IMR-90 (cell line): ENCODE measurements at regions not wholly inside any gene's neighbourhood (a gene's known extent, or its start where the extent isn't known, plus 50 kb on each side); places are given as distances from the start of the nearest gene placed in this dataset.
"Not testable (repeated sequence)": the region's sequence is repeated elsewhere in the genome, so short reads cannot be mapped to it uniquely, and the experiment has no call there.

Experiments used
- ATAC-seq: fragments of 200-7000 bp; cut with Tn5 transposase; 2 replicates; pipeline ENCODE4 v1.9.1; 2020; ENCODE audit warnings: low read depth, mild to moderate bottlenecking, moderate library complexity
- BruUV-seq: library from RNA; stranded (reverse); fragments of 400-500 nt; replicated peaks from 2 replicates; lab custom pipeline; 2021; lab: Mats Ljungman, UMichigan
- CTCF ChIA-PET: fragments of 300-600 bp; formaldehyde crosslinking; extraction: SDS; loops from one replicate; lab custom pipeline; 2021; ENCODE audit warnings: antibody characterized with exemption; lab: Yijun Ruan, JAX
- POLR2A ChIA-PET: fragments of 300-600 bp; sonication (Branson Sonifier 250); formaldehyde crosslinking; loops from one replicate; lab custom pipeline; 2022; ENCODE audit warnings: antibody characterized with exemption; ENCODE audit not compliant: unreplicated experiment; lab: Charles Lee
- DNase-seq: peaks from one replicate; pipeline ENCODE4 v3.0.0; 2013
- H2AFZ ChIP-seq: replicated peaks from 2 replicates; pipeline ENCODE3; 2013; ENCODE audit warnings: low read length, mild to moderate bottlenecking; ENCODE audit not compliant: poor library complexity
- H2AK5ac ChIP-seq: 2 replicates; pipeline ENCODE4 v1.6.1; 2013; ENCODE audit warnings: low read depth, low read length, inconsistent platforms
- H2AK9ac ChIP-seq: replicated peaks from 2 replicates; pipeline ENCODE3; 2013; ENCODE audit warnings: mild to moderate bottlenecking, low read depth, low read length, moderate library complexity; ENCODE audit not compliant: poor library complexity
- H2BK120ac ChIP-seq: 2 replicates; pipeline ENCODE4 v1.6.1; 2013; ENCODE audit warnings: low read depth, low read length, inconsistent platforms
- H2BK15ac ChIP-seq: 3 replicates; pipeline ENCODE4 v1.6.1; 2013; ENCODE audit warnings: low read depth, low read length, inconsistent platforms
- H2BK20ac ChIP-seq: 2 replicates; pipeline ENCODE4 v1.6.1; 2013; ENCODE audit warnings: low read depth, mild to moderate bottlenecking, inconsistent platforms, low read length, moderate library complexity
- H2BK5ac ChIP-seq: 2 replicates; pipeline ENCODE4 v1.6.1; 2013; ENCODE audit warnings: mild to moderate bottlenecking, low read depth, low read length, inconsistent platforms; ENCODE audit not compliant: poor library complexity, severe bottlenecking
- H3K14ac ChIP-seq: replicated peaks from 2 replicates; pipeline ENCODE4 v1.6.1; 2013; ENCODE audit warnings: low read depth, low read length, inconsistent platforms
- H3K18ac ChIP-seq: 2 replicates; pipeline ENCODE4 v1.6.1; 2013; ENCODE audit warnings: low read depth, low read length, control low read depth
- H3K23ac ChIP-seq: 2 replicates; pipeline ENCODE4 v1.6.1; 2013; ENCODE audit warnings: low read depth, low read length, inconsistent platforms
- H3K27ac ChIP-seq: 2 replicates; pipeline ENCODE4 v1.5.1; 2013; ENCODE audit warnings: mild to moderate bottlenecking, control low read depth, low read length; ENCODE audit not compliant: insufficient read depth
- H3K27me3 ChIP-seq: 2 replicates; pipeline ENCODE4 v1.6.1; 2013; ENCODE audit warnings: low read length; ENCODE audit not compliant: control insufficient read depth, insufficient read depth
- H3K36me3 ChIP-seq: 2 replicates; pipeline ENCODE4 v1.6.1; 2013; ENCODE audit warnings: low read length, mixed read lengths; ENCODE audit not compliant: control insufficient read depth, insufficient read depth
- H3K4ac ChIP-seq: 2 replicates; pipeline ENCODE4 v1.6.1; 2013; ENCODE audit warnings: low read depth, low read length, inconsistent platforms
- H3K4me1 ChIP-seq: 2 replicates; pipeline ENCODE4 v1.6.1; 2013; ENCODE audit warnings: low read length, mixed read lengths; ENCODE audit not compliant: control insufficient read depth, insufficient read depth
- H3K4me2 ChIP-seq: 2 replicates; pipeline ENCODE4 v1.6.1; 2013; ENCODE audit warnings: low read depth, mild to moderate bottlenecking, control low read depth, low read length, moderate library complexity
- H3K4me3 ChIP-seq: 2 replicates; pipeline ENCODE4 v1.5.1; 2013; ENCODE audit warnings: low read depth, mild to moderate bottlenecking, control low read depth, low read length, moderate library complexity; ENCODE audit not compliant: insufficient read depth
- H3K56ac ChIP-seq: 2 replicates; pipeline ENCODE4 v1.6.1; 2013; ENCODE audit warnings: low read length, inconsistent platforms; ENCODE audit not compliant: insufficient read depth; ENCODE audit errors: extremely low read depth
- H3K79me1 ChIP-seq, 2 experiments: 2 replicates each; pipeline ENCODE4 v1.6.1; 2013; ENCODE audit warnings: low read length in 2 of 2, inconsistent platforms in 1 of 2, low read depth in 1 of 2
- H3K9ac ChIP-seq: 2 replicates; pipeline ENCODE4 v1.6.1; 2013; ENCODE audit warnings: low read depth, low read length, control low read depth
- H3K9me1 ChIP-seq: 2 replicates; pipeline ENCODE4 v1.6.1; 2013; ENCODE audit warnings: low read length, inconsistent platforms; ENCODE audit not compliant: insufficient read depth
- H3K9me3 ChIP-seq: 2 replicates; pipeline ENCODE4 v1.6.1; 2013; ENCODE audit warnings: low read length; ENCODE audit not compliant: control insufficient read depth, insufficient read depth
- H4K20me1 ChIP-seq: 2 replicates; pipeline ENCODE4 v1.6.1; 2013; ENCODE audit warnings: low read length, inconsistent platforms; ENCODE audit not compliant: insufficient read depth
- H4K5ac ChIP-seq: 2 replicates; pipeline ENCODE4 v1.6.1; 2013; ENCODE audit warnings: mild to moderate bottlenecking, low read depth, low read length, control low read depth
- H4K8ac ChIP-seq, 2 experiments: 2 replicates each; pipeline ENCODE4 v1.6.1; 2013; ENCODE audit warnings: low read depth in 2 of 2, low read length in 2 of 2, control low read depth in 1 of 2, inconsistent platforms in 1 of 2
- H4K91ac ChIP-seq: 2 replicates; pipeline ENCODE4 v1.6.1; 2013; ENCODE audit warnings: low read depth, low read length, inconsistent platforms; ENCODE audit not compliant: insufficient read depth
- WGBS, 2 experiments: methylation state at CpG; one replicate each; pipeline versions ENCODE4 v1.1.5 to v1.1.7; 2013; ENCODE audit warnings: missing lambda C conversion rate in 2 of 2; ENCODE audit not compliant: insufficient read length in 1 of 2; ENCODE audit errors: extremely low coverage in 2 of 2; 5-methylcytosine and 5-hydroxymethylcytosine counted together
- dilution Hi-C: fragments of 300-500 bp; cut with HindIII; formaldehyde crosslinking; loops from one replicate; pipeline ENCODE4 v1.14.3; 2018; ENCODE audit warnings: low sequenced_read_pairs; ENCODE audit not compliant: unreplicated experiment
- in situ Hi-C: fragments of 300-500 bp; cut with MboI; formaldehyde crosslinking; loops from 3 replicates; pipeline ENCODE4 v1.14.3; 2019; ENCODE audit warnings: low sequenced_read_pairs, inconsistent platforms, mixed read lengths
- intact Hi-C: fragments of 100-400 bp; cut with micrococcal nuclease; formaldehyde crosslinking; loops from 2 replicates; pipeline ENCODE4 v1.10.0; 2022

DNA sequence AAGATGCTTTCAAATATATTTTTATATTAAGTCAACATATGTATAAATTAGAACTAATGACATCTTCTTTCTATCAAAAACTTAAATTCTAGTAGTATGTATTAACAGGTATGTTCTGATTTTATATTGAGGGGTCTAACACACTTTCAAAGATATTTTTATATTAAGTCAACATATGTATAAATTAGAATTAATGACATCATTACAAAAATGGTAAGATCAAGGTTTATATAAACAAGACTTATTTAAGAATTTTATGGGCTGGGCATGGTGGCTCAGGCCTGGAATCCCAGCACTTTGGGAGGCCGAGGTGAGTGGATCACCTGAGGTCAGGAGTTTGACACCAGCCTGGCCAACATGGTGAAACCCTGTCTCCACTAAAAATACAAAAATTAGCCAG is 194.6 kb upstream of the CXCR4 start:
- POLR2A ChIA-PET, BruUV-seq, CTCF ChIA-PET, H3K9ac ChIP-seq, H3K27ac ChIP-seq, H3K9me3 ChIP-seq, H2AFZ ChIP-seq, H2BK20ac ChIP-seq, H3K4me1 ChIP-seq, H4K91ac ChIP-seq, H2AK5ac ChIP-seq, H3K14ac ChIP-seq, H4K20me1 ChIP-seq, H4K5ac ChIP-seq, H3K4ac ChIP-seq, H3K36me3 ChIP-seq, intact Hi-C loops, H3K4me2 ChIP-seq, dilution Hi-C loops, H2AK9ac ChIP-seq, H3K79me1 ChIP-seq, ATAC-seq, H2BK15ac ChIP-seq, H3K23ac ChIP-seq, H2BK120ac ChIP-seq, in situ Hi-C loops, H2BK5ac ChIP-seq, DNase-seq, H3K56ac ChIP-seq, H3K9me1 ChIP-seq, H3K27me3 ChIP-seq, H4K8ac ChIP-seq, H3K4me3 ChIP-seq, H3K18ac ChIP-seq: not testable (repeated sequence)
- WGBS, 2 experiments: no CpG with 5 or more reads among the region's 1 CpG
